SK-N-SH (cell line): ENCODE measurements at regions not wholly inside any gene's neighbourhood (a gene's known extent, or its start where the extent isn't known, plus 50 kb on each side); places are given as distances from the start of the nearest gene placed in this dataset.

Source experiments
- CTCF ChIA-PET: fragments of 300-600, 350-600 bp; formaldehyde crosslinking; extraction: SDS; loops from one replicate; lab custom pipeline; 2021; lab: Yijun Ruan, JAX
- POLR2A ChIA-PET: fragments of 350-600 bp; sonication (Branson Sonifier 250); formaldehyde crosslinking; extraction: SDS; loops from one replicate; lab custom pipeline; 2020; ENCODE audit warnings: antibody characterized with exemption, inconsistent platforms; lab: Yijun Ruan, JAX
- DNase-seq: peaks from one replicate; pipeline ENCODE4 v3.0.0; 2012
- H2AFZ ChIP-seq: fragments of 200-600 bp; sonication (generic); 2 replicates; pipeline ENCODE4 v1.8.1; 2016; ENCODE audit warnings: antibody characterized with exemption, mild to moderate bottlenecking, low read depth
- H3F3A ChIP-seq: fragments of 200-600 bp; sonication (generic); replicated peaks from 2 replicates; pipeline ENCODE3; 2016; ENCODE audit warnings: antibody characterized with exemption, mild to moderate bottlenecking; ENCODE audit not compliant: insufficient read depth
- H3K27ac ChIP-seq, 2 experiments: fragments of 200-500 bp in 1 of 2; fragments of 200-600 bp in 1 of 2; sonication (Bioruptor generic) in 1 of 2; sonication (generic), shearing (Covaris generic) in 1 of 2; 2 replicates each; pipeline versions ENCODE4 v1.5.1 to v1.6.1; 2014 to 2016; ENCODE audit warnings: low read depth in 2 of 2, inconsistent platforms in 1 of 2, low read length in 1 of 2, mild to moderate bottlenecking in 1 of 2, mixed read lengths in 1 of 2
- H3K27me3 ChIP-seq: fragments of 200-600 bp; sonication (generic), shearing (Covaris generic); 2 replicates; pipeline ENCODE4 v1.6.1; 2016; ENCODE audit warnings: mixed run types; ENCODE audit not compliant: insufficient read depth
- H3K36me3 ChIP-seq, 2 experiments: fragments of 200-500 bp in 1 of 2; fragments of 200-600 bp in 1 of 2; sonication (Bioruptor generic) in 1 of 2; sonication (generic) in 1 of 2; replicated peaks in 1 of 2; 2 replicates each; pipeline versions ENCODE3 to v1.5.1; 2014 to 2016; ENCODE audit warnings: low read length in 1 of 2, mild to moderate bottlenecking in 1 of 2; ENCODE audit not compliant: insufficient read depth in 2 of 2, control insufficient read depth in 1 of 2
- H3K4me1 ChIP-seq, 2 experiments: fragments of 200-500 bp in 1 of 2; fragments of 200-600 bp in 1 of 2; sonication (Bioruptor generic) in 1 of 2; sonication (generic), shearing (Covaris generic) in 1 of 2; 2 replicates each; pipeline versions ENCODE4 v1.5.1 to v1.6.1; 2014 to 2016; ENCODE audit warnings: low read depth in 1 of 2, low read length in 1 of 2, mixed run types in 1 of 2; ENCODE audit not compliant: insufficient read depth in 2 of 2, control insufficient read depth in 1 of 2
- H3K4me2 ChIP-seq: fragments of 200-600 bp; sonication (generic), shearing (Covaris generic); 2 replicates; pipeline ENCODE4 v1.6.1; 2017; ENCODE audit warnings: mixed run types
- H3K4me3 ChIP-seq, 2 experiments: fragments of 200-500 bp in 1 of 2; fragments of 200-600 bp in 1 of 2; sonication (Bioruptor generic) in 1 of 2; sonication (generic), shearing (Covaris generic) in 1 of 2; 2 replicates each; pipeline versions ENCODE4 v1.5.1 to v1.8.1; 2014 to 2016; ENCODE audit warnings: low read depth in 2 of 2, inconsistent platforms in 1 of 2, low read length in 1 of 2, mild to moderate bottlenecking in 1 of 2, mixed read lengths in 1 of 2, moderate library complexity in 1 of 2
- H3K79me2 ChIP-seq: fragments of 200-600 bp; sonication (generic); 2 replicates; pipeline ENCODE4 v1.8.1; 2017; ENCODE audit warnings: mild to moderate bottlenecking; ENCODE audit not compliant: insufficient read depth
- H3K9ac ChIP-seq: fragments of 200-600 bp; sonication (generic); 2 replicates; pipeline ENCODE4 v1.6.1; 2017; ENCODE audit warnings: mixed run types
- H3K9me2 ChIP-seq: fragments of 200-600 bp; sonication (generic); 2 replicates; pipeline ENCODE4 v1.6.1; 2017; ENCODE audit warnings: mixed run types
- H3K9me3 ChIP-seq: fragments of 200-600 bp; sonication (generic); 2 replicates; pipeline ENCODE4 v1.6.1; 2017; ENCODE audit warnings: mixed run types, mild to moderate bottlenecking, moderate library complexity
- H4K20me1 ChIP-seq: fragments of 200-600 bp; sonication (generic); 2 replicates; pipeline ENCODE4 v1.6.1; 2017; ENCODE audit warnings: mild to moderate bottlenecking, mixed run types; ENCODE audit not compliant: insufficient read depth
- CHD2 ChIP-seq: fragments of 150-350 bp; IDR thresholded peaks from 2 replicates; pipeline ENCODE4 v1.6.1; 2018; ENCODE audit warnings: low read length; ENCODE audit not compliant: partially characterized antibody
- EZH2phosphoT487 ChIP-seq: fragments of 200-600 bp; sonication (generic); IDR thresholded peaks from 2 replicates; pipeline ENCODE4 v1.6.1; 2017; ENCODE audit warnings: low read depth, mixed run types, mild to moderate bottlenecking, antibody characterized with exemption, moderate library complexity, borderline replicate concordance
- FOXM1 ChIP-seq: IDR thresholded peaks from 2 replicates; pipeline ENCODE4 v1.4.0; 2012; ENCODE audit warnings: low read depth, mild to moderate bottlenecking
- GABPA ChIP-seq: IDR thresholded peaks from 2 replicates; pipeline ENCODE4 v1.4.0; 2012; ENCODE audit warnings: low read depth, mild to moderate bottlenecking
- NFIC ChIP-seq: IDR thresholded peaks from 2 replicates; pipeline ENCODE4 v1.4.0; 2012; ENCODE audit warnings: borderline replicate concordance
- POLR2AphosphoS5 ChIP-seq: IDR thresholded peaks from 2 replicates; pipeline ENCODE4 v1.6.1; 2012; ENCODE audit warnings: low read depth, low read length
- RCOR1 ChIP-seq: fragments of 150-350 bp; IDR thresholded peaks from 2 replicates; pipeline ENCODE4 v1.6.1; 2017; ENCODE audit warnings: antibody characterized with exemption, low read length
- RFX5 ChIP-seq: IDR thresholded peaks from 2 replicates; pipeline ENCODE4 v1.6.1; 2012; ENCODE audit warnings: mild to moderate bottlenecking, improper control_type of control experiment, low read length
- RXRA ChIP-seq: IDR thresholded peaks from 2 replicates; pipeline ENCODE4 v1.4.0; 2012; ENCODE audit warnings: low read depth, mild to moderate bottlenecking, borderline replicate concordance
- TEAD4 ChIP-seq: IDR thresholded peaks from 2 replicates; pipeline ENCODE4 v1.4.0; 2012; ENCODE audit warnings: mild to moderate bottlenecking, borderline replicate concordance; ENCODE audit not compliant: insufficient read depth
- WGBS: methylation state at CpG from one replicate; pipeline ENCODE4 v1.1.6; 2017; ENCODE audit warnings: low lambda C conversion rate; 5-methylcytosine and 5-hydroxymethylcytosine counted together
- TF ChIP-seq, protein P1 (sequence below): IDR thresholded peaks from 2 replicates; pipeline ENCODE4; 2012
- TF ChIP-seq, protein P2 (sequence below): IDR thresholded peaks from 2 replicates; pipeline ENCODE4 v1.4.0; 2012; ENCODE audit warnings: low read depth, borderline replicate concordance
- TF ChIP-seq, protein P3 (sequence below): IDR thresholded peaks from 2 replicates; pipeline ENCODE4 v1.4.0; 2012; ENCODE audit warnings: low read depth
- TF ChIP-seq, protein P4 (sequence below): IDR thresholded peaks from 2 replicates; pipeline ENCODE4 v1.6.1; 2012; ENCODE audit warnings: mild to moderate bottlenecking, low read depth, low read length, moderate library complexity

DNA sequence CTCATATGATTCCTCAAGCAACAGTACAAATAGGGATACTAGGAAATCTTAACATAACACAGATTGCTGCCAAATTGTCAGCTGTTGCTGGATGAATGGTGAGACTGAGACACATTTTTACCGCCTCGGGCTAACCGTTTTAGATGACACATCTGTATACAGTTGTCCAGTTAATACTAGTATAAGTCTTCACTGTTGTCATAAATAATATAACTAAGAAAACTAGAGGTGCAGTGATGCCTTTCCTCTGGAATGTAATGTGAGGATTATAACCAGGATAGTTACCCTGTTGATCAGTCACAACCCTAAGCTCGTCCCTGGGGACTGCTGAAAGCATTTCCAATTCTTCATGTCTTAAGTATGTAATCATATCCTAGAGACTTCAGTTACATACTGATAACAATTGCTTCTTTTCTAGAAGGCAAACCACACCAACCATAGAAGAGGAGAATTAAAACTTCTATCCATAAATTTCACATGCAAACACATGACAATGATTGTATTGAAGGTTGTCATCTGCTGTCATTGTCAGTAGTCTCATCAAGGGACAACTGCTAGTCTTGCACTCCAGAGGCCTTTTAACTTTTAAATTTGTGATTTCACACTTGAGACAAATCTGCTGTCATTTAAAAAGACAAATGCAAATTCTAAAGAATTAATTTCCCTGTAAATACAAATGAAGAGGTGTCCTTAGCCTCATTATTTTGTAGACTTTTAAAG lies 100.4 kb upstream of the SEMA3D start:
- no peak overlapping the region for H3K9ac ChIP-seq
- ChIA-PET CTCF (no interaction called here), POLR2A (no interaction called here)
- no peaks in the 10 kb centered on the region for H3K36me3 ChIP-seq
- no peaks in the 10 kb centered on the region for H4K20me1 ChIP-seq
- TF ChIP-seq FOXM1 (no peak), NFIC (no peak), CHD2 (no peak), RFX5 (no peak), GABPA (no peak), RXRA (no peak), TEAD4 (no peak), POLR2AphosphoS5 (no peak), EZH2phosphoT487 (no peak), RCOR1 (no peak)
- TF ChIP-seq, protein P1, sequence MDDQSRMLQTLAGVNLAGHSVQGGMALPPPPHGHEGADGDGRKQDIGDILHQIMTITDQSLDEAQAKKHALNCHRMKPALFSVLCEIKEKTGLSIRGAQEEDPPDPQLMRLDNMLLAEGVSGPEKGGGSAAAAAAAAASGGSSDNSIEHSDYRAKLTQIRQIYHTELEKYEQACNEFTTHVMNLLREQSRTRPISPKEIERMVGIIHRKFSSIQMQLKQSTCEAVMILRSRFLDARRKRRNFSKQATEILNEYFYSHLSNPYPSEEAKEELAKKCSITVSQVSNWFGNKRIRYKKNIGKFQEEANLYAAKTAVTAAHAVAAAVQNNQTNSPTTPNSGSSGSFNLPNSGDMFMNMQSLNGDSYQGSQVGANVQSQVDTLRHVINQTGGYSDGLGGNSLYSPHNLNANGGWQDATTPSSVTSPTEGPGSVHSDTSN, result no peak
- TF ChIP-seq, protein P2, sequence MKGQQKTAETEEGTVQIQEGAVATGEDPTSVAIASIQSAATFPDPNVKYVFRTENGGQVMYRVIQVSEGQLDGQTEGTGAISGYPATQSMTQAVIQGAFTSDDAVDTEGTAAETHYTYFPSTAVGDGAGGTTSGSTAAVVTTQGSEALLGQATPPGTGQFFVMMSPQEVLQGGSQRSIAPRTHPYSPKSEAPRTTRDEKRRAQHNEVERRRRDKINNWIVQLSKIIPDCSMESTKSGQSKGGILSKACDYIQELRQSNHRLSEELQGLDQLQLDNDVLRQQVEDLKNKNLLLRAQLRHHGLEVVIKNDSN, result no peak
- TF ChIP-seq, protein P3, sequence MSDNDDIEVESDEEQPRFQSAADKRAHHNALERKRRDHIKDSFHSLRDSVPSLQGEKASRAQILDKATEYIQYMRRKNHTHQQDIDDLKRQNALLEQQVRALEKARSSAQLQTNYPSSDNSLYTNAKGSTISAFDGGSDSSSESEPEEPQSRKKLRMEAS, result no peak
- TF ChIP-seq, protein P4, sequence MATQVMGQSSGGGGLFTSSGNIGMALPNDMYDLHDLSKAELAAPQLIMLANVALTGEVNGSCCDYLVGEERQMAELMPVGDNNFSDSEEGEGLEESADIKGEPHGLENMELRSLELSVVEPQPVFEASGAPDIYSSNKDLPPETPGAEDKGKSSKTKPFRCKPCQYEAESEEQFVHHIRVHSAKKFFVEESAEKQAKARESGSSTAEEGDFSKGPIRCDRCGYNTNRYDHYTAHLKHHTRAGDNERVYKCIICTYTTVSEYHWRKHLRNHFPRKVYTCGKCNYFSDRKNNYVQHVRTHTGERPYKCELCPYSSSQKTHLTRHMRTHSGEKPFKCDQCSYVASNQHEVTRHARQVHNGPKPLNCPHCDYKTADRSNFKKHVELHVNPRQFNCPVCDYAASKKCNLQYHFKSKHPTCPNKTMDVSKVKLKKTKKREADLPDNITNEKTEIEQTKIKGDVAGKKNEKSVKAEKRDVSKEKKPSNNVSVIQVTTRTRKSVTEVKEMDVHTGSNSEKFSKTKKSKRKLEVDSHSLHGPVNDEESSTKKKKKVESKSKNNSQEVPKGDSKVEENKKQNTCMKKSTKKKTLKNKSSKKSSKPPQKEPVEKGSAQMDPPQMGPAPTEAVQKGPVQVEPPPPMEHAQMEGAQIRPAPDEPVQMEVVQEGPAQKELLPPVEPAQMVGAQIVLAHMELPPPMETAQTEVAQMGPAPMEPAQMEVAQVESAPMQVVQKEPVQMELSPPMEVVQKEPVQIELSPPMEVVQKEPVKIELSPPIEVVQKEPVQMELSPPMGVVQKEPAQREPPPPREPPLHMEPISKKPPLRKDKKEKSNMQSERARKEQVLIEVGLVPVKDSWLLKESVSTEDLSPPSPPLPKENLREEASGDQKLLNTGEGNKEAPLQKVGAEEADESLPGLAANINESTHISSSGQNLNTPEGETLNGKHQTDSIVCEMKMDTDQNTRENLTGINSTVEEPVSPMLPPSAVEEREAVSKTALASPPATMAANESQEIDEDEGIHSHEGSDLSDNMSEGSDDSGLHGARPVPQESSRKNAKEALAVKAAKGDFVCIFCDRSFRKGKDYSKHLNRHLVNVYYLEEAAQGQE, result no peak
- no peaks in the 10 kb centered on the region for H3K9me3 ChIP-seq
- H3K4me1 ChIP-seq, result no peaks in the 10 kb centered on the region
- H3K9me2 ChIP-seq, result no peaks in the 10 kb centered on the region
- H3F3A ChIP-seq, result no peaks in the 10 kb centered on the region
- no peaks in the 10 kb centered on the region for H3K27me3 ChIP-seq
- no peaks in the 10 kb centered on the region for H3K79me2 ChIP-seq
- no peak overlapping the region for H2AFZ ChIP-seq
- H3K4me3 ChIP-seq, result no peak overlapping the region
- no peak overlapping the region for H3K4me2 ChIP-seq
- 77% methylated on average over 4 of the region's 4 CpGs for WGBS
- H3K27ac ChIP-seq, result no peak overlapping the region
- DNase-seq, result no peak
